Thymus (tissue), 11 donors: ENCODE measurements at regions not wholly inside any gene's neighbourhood (a gene's known extent, or its start where the extent isn't known, plus 50 kb on each side); places are given as distances from the start of the nearest gene placed in this dataset.
"Not testable (repeated sequence)": the region's sequence is repeated elsewhere in the genome, so short reads cannot be mapped to it uniquely, and the experiment has no call there.

Experiments used
- DNase-seq, 9 donors: peaks; one replicate each; pipeline ENCODE4 v3.0.0-alpha.2; 2013; ENCODE audit warnings: low spot score in 9 of 9, low read depth in 6 of 9, missing footprints in 1 of 9
- H3K27ac ChIP-seq, 2 donors: one replicate each; pipeline ENCODE4 v1.5.1; 2013; ENCODE audit warnings: control low read depth in 1 of 2, low read depth in 1 of 2, low read length in 1 of 2, mild to moderate bottlenecking in 1 of 2, moderate library complexity in 1 of 2
- H3K27me3 ChIP-seq, 2 donors: one replicate each; pipeline ENCODE4 v1.5.1; 2013; ENCODE audit warnings: low read length in 1 of 2; ENCODE audit not compliant: control insufficient read depth in 2 of 2, insufficient read depth in 1 of 2
- H3K36me3 ChIP-seq, 2 donors: one replicate each; pipeline ENCODE4 v1.5.1; 2013; ENCODE audit warnings: low read length in 1 of 2, mild to moderate bottlenecking in 1 of 2, moderate library complexity in 1 of 2; ENCODE audit not compliant: control insufficient read depth in 2 of 2, insufficient read depth in 2 of 2
- H3K4me1 ChIP-seq, 2 donors: one replicate each; pipeline ENCODE4 v1.5.1; 2013; ENCODE audit warnings: low read length in 2 of 2; ENCODE audit not compliant: control insufficient read depth in 2 of 2, insufficient read depth in 2 of 2
- H3K4me3 ChIP-seq, 2 donors: one replicate each; pipeline ENCODE4 v1.5.1; 2013; ENCODE audit warnings: low read length in 2 of 2, control low read depth in 1 of 2, mild to moderate bottlenecking in 1 of 2
- H3K9me3 ChIP-seq, 2 donors: one replicate each; pipeline ENCODE4 v1.5.1; 2013; ENCODE audit warnings: low read length in 1 of 2, mild to moderate bottlenecking in 1 of 2; ENCODE audit not compliant: control insufficient read depth in 2 of 2, insufficient read depth in 1 of 2
- WGBS: extraction: QIAGEN DNeasy Blood & Tissue Kit; methylation state at CpG from one replicate; pipeline ENCODE4 v1.1.7; 2013; 5-methylcytosine and 5-hydroxymethylcytosine counted together
- donor health status: healthy.

DNA sequence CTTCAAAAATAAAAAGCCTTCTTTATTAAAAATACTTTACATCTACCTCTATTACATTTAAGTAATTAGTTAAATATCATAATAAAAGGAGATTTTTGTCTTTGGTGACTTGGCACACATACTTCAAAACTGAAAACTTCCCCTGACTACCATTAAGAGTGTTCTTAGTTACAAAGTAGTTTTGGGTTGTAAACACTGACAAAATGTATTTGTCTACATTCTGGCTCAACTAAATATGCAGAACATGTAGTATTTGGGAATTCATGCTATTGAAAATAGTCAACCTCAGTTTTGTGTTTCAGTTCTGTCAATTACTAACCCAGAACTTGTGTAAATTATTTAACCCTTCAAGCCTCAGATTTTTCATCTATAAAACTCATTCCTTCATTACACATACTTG, 311.5 kb downstream of the RAD51AP2 start:
- H3K4me3 ChIP-seq, result no peak overlapping the region
- no peaks in the 10 kb centered on the region for H3K4me1 ChIP-seq
- DNase-seq, result no peak
- H3K27me3 ChIP-seq, result no peaks in the 10 kb centered on the region
- no peaks in the 10 kb centered on the region for H3K36me3 ChIP-seq
- H3K9me3 ChIP-seq, result no peaks in the 10 kb centered on the region
- H3K27ac ChIP-seq, result no peak overlapping the region

DNA sequence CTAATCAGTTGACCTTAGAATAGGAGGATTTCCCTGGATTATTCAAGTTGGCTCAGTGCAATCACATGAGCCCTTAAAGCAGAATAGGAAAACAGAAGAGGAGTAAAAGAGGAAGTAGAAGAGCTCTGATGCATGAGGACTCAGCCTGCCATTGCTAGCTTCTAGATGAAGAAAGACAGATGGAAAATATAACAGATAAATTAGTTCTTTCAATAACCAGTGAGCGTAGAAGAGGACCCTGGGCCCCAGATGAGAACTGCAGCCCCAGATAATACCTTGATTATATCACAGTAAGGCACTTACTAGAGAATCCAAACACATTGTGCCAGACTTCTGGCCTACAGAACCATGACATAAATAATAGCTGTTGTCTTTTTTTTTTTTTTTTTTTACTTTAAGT, 314.0 kb downstream of the RAD51AP2 start:
- H3K4me1 ChIP-seq, H3K27ac ChIP-seq, DNase-seq, H3K27me3 ChIP-seq, H3K9me3 ChIP-seq, H3K4me3 ChIP-seq, H3K36me3 ChIP-seq: not testable (repeated sequence)
- 98% methylated on average over 1 of the region's 1 CpG for WGBS

DNA sequence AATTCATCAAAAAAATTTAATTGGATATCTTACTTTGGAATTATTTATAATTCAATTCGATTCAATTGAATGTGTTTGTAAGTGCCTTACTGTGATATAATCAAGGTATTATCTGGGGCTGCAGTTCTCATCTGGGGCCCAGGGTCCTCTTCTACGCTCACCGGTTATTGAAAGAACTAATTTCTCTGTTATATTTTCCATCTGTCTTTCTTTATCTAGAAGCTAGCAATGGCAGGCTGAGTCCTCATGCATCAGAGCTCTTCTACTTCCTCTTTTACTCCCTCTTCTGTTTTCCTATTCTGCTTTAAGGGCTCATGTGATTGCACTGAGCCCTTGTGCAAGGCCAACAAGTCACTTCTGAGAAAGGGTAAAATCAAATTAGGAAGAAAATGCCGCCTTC, 315.6 kb downstream of the RAD51AP2 start:
- not testable (repeated sequence) for H3K27ac ChIP-seq
- 89% methylated on average over 4 of the region's 4 CpGs for WGBS

DNA sequence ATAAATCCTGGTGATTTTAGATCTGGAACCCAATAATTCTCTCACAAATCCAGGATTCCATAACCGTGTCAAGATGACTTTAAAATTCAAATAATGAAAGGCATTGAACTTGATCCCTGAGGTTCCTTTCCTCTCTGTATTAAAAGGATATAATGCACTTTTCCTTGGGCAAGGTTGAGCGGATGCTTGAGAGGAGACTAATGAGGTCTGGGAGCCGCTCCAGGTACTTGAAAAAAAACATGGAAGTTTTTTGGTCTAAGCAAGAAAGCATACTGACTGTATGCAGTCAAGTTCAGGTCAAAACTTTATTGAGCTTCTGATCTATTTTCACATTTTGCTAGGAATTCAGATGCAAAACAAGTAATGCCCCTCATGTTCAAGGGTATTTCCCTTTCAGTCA, 318.5 kb downstream of the RAD51AP2 start:
- no peak for DNase-seq

More for the DNA sequence above, 315.6 kb downstream of the RAD51AP2 start:
- not testable (repeated sequence) for DNase-seq, H3K9me3 ChIP-seq, H3K4me3 ChIP-seq, H3K36me3 ChIP-seq, H3K4me1 ChIP-seq, H3K27me3 ChIP-seq

DNA sequence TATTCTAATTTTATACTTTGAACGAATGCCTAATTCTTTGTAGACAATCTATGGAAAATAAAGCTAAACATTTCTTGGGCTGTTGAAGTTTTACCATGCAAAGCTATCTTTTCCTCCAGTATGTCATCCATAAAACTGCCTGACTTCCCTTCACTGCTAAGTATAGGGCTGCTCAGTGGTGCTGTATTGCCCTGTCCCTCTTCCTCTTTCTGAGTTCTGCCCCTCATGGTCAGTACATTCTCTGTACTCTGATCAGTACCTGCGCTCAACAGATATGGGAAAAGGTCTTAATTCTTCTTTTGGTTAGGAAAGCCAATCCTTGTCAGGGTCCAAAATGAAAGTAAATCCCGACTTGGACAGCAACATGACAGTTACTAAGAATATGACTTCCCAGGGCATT, 321.9 kb downstream of the RAD51AP2 start:
- no peak overlapping the region for H3K4me3 ChIP-seq
- H3K27ac ChIP-seq, result no peak overlapping the region
- no peaks in the 10 kb centered on the region for H3K9me3 ChIP-seq
- H3K36me3 ChIP-seq, result no peaks in the 10 kb centered on the region
- H3K4me1 ChIP-seq, result no peaks in the 10 kb centered on the region
- no peak for DNase-seq
- H3K27me3 ChIP-seq, result no peaks in the 10 kb centered on the region
- WGBS, result 74% methylated on average over 3 of the region's 3 CpGs

More for the DNA sequence above, 318.5 kb downstream of the RAD51AP2 start:
- Histone ChIP-seq H3K9me3 (no peaks in the 10 kb centered on the region), H3K4me1 (no peaks in the 10 kb centered on the region), H3K27ac (no peak overlapping the region), H3K27me3 (no peaks in the 10 kb centered on the region), H3K4me3 (no peak overlapping the region), H3K36me3 (no peaks in the 10 kb centered on the region)
- WGBS, result 91% methylated on average over 3 of the region's 3 CpGs

DNA sequence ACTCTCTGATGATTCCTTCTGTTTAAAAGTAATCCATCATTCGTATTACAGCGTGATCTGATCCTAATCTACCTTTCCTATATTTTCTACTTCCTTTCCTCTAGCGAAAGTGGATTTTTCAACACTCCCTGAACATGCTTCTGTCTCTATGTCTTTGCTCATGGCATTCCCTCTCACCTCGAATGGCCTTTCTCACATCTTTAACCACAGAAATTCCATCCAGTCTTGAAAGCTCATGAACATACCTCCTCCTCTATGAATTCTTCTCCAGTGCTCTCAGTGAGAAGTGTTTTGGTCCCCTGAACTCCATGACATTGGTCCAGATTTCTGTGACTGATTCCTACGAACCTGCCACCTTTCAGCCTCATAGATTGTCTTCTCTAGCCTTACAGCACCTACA, 323.2 kb downstream of the RAD51AP2 start:
- Histone ChIP-seq H3K27me3 (no peaks in the 10 kb centered on the region), H3K9me3 (no peaks in the 10 kb centered on the region), H3K4me1 (no peaks in the 10 kb centered on the region), H3K4me3 (no peak overlapping the region), H3K36me3 (no peaks in the 10 kb centered on the region), H3K27ac (no peak overlapping the region)
- 89% methylated on average over 5 of the region's 5 CpGs for WGBS
- DNase-seq, result no peak

DNA sequence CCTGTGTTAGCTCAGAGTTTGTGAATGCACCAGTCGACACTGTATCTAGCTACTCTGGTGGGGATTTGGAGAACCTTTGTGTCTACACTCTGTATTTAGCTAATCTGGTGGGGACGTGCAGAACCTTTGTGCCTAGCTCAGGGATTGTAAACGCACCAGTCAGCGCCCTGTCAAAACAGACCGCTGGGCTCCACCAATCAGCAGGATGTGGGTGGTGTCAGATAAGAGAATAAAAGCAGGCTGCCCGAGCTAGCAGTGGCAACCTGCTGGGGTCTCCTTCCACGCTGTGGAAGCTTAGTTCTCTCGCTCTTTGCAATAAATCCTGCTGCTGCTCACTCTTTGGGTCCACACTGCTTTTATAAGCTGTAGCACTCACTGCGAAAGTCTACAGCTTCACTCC, 324.2 kb downstream of the RAD51AP2 start:
- Histone ChIP-seq H3K27ac (no peak overlapping the region), H3K4me3 (no peak overlapping the region), H3K4me1 (no peaks in the 10 kb centered on the region), H3K9me3 (no peaks in the 10 kb centered on the region), H3K36me3 (no peaks in the 10 kb centered on the region), H3K27me3 (no peaks in the 10 kb centered on the region)
- WGBS, result 91% methylated on average over 9 of the region's 9 CpGs
- no peak for DNase-seq

DNA sequence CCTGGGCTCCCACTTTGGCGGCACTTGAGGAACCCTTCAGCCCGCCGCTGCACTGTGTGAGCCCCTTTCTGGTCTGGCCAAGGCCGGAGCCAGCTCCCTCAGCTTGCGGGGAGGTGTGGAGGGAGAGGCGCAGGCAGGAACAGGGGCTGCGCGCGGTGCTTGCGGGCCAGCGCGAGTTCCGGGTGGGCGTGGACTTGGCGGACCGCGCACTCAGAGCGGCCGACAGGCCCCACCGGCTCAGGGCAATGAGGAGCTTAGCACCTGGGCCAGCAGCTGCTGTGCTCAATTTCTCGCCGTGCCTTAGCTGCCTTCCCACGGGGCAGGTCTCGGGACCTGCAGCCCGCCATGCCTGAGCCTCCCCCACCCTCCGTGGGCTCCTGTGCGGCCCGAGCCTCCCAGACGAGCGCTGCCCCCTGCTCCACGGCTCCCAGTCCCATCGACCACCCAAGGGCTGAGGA, 324.8 kb downstream of the RAD51AP2 start:
- not testable (repeated sequence) for H3K4me1 ChIP-seq, DNase-seq, H3K9me3 ChIP-seq, H3K4me3 ChIP-seq, H3K36me3 ChIP-seq, H3K27me3 ChIP-seq, H3K27ac ChIP-seq
- WGBS, result 98% methylated on average over 32 of the region's 32 CpGs

DNA sequence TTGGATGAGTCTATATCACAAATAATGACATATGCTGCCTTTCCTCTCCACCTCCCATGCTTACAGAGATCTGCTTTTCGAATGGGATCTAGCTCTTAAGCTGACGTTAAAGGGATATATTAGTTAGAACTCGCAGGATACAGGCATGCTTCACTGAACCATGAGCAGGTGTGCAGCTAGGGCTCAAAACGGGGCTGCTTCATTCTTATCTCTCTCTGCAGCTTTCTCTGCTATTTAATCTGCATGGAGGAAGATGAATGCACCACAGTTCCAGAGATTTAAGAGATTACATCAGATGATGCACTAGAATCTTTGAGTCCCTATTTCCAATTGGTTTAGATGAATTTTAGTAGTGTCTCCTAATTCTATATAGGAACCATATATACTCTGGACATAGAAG, 327.0 kb downstream of the RAD51AP2 start:
- Histone ChIP-seq H3K9me3 (no peaks in the 10 kb centered on the region), H3K36me3 (no peaks in the 10 kb centered on the region), H3K4me3 (no peak overlapping the region), H3K27ac (no peak overlapping the region), H3K27me3 (no peaks in the 10 kb centered on the region), H3K4me1 (no peaks in the 10 kb centered on the region)
- WGBS, result 51% methylated on average over 4 of the region's 4 CpGs
- DNase-seq, result no peak

DNA sequence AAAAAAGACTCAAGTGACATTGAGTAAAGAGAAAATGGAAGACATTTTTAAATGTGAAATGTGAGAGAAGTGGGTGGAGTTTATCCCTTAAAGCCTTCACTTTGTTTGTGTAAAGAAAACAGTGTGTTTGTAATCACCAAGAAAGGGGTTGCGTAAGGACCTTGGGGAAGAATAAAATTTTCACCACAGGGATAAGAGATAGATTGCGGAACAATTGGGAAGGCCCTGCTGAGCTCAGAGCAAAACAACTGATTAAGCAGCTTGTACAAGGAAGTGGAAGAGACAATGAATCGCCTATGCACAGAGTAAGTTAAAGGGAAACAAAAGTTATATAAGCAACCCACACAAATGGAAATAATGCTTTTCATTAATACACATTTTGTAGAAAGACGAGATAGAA, 327.7 kb downstream of the RAD51AP2 start:
- DNase-seq, result no peak
- no peaks in the 10 kb centered on the region for H3K9me3 ChIP-seq
- no peak overlapping the region for H3K4me3 ChIP-seq
- no peak overlapping the region for H3K27ac ChIP-seq
- H3K4me1 ChIP-seq, result no peaks in the 10 kb centered on the region
- 91% methylated on average over 4 of the region's 4 CpGs for WGBS
- H3K36me3 ChIP-seq, result no peaks in the 10 kb centered on the region
- no peaks in the 10 kb centered on the region for H3K27me3 ChIP-seq
